GM12874 (cell line): ENCODE measurements at regions not wholly inside any gene's neighbourhood (a gene's known extent, or its start where the extent isn't known, plus 50 kb on each side); places are given as distances from the start of the nearest gene placed in this dataset.

Source experiments
- CTCF ChIP-seq: IDR thresholded peaks from 2 replicates; pipeline ENCODE4 v1.5.1; 2011; ENCODE audit warnings: low read depth, mild to moderate bottlenecking, control low read depth, low read length, moderate library complexity; ENCODE audit not compliant: insufficient read depth

GRCh38 chr2:125224830-125225229 is 1199.7 kb downstream of the CNTNAP5 start:
- TF ChIP-seq CTCF: no peak

GRCh38 chr2:125227843-125228392 is 1202.8 kb downstream of the CNTNAP5 start:
- TF ChIP-seq CTCF: no peak

- TF ChIP-seq CTCF: no peak
Measured at GRCh38 chr2:125240870-125241269, 1215.8 kb downstream of the CNTNAP5 start.

DNA sequence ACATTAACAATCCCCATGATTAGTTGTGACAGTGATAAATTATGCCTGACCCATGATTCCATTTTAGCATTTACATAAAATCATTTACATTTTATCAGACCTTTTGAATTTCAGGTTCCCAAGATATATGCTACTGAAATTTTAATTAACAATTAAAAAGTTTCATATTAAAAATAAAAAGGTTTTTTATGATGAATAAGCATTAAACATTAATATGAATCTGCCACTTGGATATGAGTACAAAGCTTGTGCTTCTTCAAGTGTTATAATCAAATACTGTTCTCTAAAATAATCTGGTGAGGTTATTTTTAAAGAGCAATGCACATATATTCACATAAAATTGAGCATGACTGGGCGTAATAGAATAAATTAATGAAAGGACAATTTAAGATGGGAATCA is 1218.0 kb downstream of the CNTNAP5 start:
- TF ChIP-seq CTCF: no peak

DNA sequence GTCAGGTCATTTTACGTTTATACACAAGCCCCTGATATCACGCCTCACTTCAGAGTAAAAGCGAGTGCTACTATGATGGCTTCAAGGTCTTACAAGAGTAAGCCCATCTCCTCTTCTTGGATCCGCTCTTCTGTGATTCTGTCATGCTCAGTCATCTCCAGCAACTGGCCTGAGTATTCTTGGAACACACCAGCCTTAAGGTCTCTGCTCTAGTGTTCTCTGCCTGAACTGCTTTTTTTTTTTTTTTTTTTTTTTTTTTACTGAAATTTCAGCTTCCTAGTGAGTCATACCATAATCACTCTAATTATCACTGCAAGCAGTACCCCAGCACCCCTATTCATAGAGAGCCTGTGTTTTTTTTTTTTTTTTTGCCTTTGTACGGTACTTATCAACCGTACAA is 1228.9 kb downstream of the CNTNAP5 start:
- no peak for TF ChIP-seq CTCF

GRCh38 chr2:125259451-125259850 is 1234.4 kb downstream of the CNTNAP5 start:
- no peak for TF ChIP-seq CTCF

GRCh38 chr2:125264453-125264852 is 1239.4 kb downstream of the CNTNAP5 start:
- no peak for TF ChIP-seq CTCF
